SJCRH30 (cell line): ENCODE measurements at regions not wholly inside any gene's neighbourhood (a gene's known extent, or its start where the extent isn't known, plus 50 kb on each side); places are given as distances from the start of the nearest gene placed in this dataset.
"Not testable (repeated sequence)": the region's sequence is repeated elsewhere in the genome, so short reads cannot be mapped to it uniquely, and the experiment has no call there.

Source experiments
- DNase-seq, 2 experiments: peaks; one replicate each; pipeline ENCODE4 v3.0.0-alpha.2; 2015 to 2020
- H3K27ac ChIP-seq: fragments of 250-450 bp; sonication (Bioruptor Pico); 2 replicates; pipeline ENCODE4 v1.5.1; 2020; ENCODE audit warnings: mild to moderate bottlenecking, moderate library complexity
- H3K27me3 ChIP-seq: fragments of 250-450 bp; sonication (Bioruptor Pico); 2 replicates; pipeline ENCODE4 v1.5.1; 2020; ENCODE audit warnings: mild to moderate bottlenecking, moderate library complexity
- H3K36me3 ChIP-seq: fragments of 250-450 bp; sonication (Bioruptor Pico); 2 replicates; pipeline ENCODE4 v1.5.1; 2020; ENCODE audit warnings: mild to moderate bottlenecking, moderate library complexity
- H3K4me1 ChIP-seq: fragments of 250-450 bp; sonication (Bioruptor Pico); 2 replicates; pipeline ENCODE4 v1.5.1; 2020; ENCODE audit warnings: mild to moderate bottlenecking, moderate library complexity
- H3K4me3 ChIP-seq: fragments of 250-450 bp; sonication (Bioruptor Pico); 2 replicates; pipeline ENCODE4 v1.5.1; 2020; ENCODE audit warnings: mild to moderate bottlenecking, moderate library complexity
- H3K9me3 ChIP-seq: fragments of 250-450 bp; sonication (Bioruptor Pico); replicated peaks from 2 replicates; pipeline ENCODE4 v1.5.1; 2020; ENCODE audit warnings: mild to moderate bottlenecking, moderate library complexity

DNA sequence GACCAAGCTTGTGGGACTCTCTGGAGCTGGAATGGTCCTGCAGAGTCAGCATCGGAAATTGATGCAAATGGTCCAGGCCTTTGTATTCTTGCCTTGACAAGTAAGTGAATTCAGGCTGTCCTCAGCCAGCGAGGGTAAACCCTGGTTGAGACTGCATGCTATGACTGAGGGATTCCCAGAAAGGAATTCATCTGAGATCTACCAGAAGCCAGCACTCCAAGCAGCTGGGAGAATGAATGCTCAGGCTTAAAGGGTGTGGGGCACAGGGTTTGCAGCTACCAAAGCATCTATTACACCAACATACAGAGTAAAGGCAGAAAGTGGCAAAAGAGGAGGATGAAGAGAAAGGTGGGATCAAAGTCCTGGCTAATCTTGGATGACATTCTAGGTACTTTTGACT lies 257.0 kb upstream of the LYPLAL1 start:
- Histone ChIP-seq H3K27ac (no peak overlapping the region), H3K36me3 (no peaks in the 10 kb centered on the region), H3K4me1 (no peaks in the 10 kb centered on the region), H3K9me3 (no peaks in the 10 kb centered on the region), H3K27me3 (no peaks in the 10 kb centered on the region), H3K4me3 (no peak overlapping the region)
- DNase-seq = no peak

DNA sequence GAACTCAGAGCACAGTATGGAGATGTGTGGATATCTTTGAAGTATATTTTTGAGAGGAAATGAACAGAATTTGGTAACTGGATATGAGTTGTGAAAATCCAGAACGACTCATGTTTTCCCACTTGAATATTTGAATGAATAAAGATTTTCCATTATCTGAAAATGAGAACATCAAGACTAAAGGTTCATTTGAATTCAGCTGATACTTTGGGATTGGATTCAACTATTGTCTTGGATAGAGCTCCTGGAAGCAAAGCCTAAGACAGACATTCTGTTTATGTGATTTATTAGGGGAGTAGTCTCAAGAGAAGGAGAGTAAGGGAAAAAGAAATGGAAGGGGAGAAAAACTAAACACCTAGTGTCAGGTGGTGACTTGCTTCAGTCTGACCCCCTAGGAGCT lies 256.0 kb upstream of the LYPLAL1 start:
- no peak overlapping the region for H3K27ac ChIP-seq
- no peaks in the 10 kb centered on the region for H3K27me3 ChIP-seq
- no peaks in the 10 kb centered on the region for H3K4me1 ChIP-seq
- DNase-seq = no peak
- H3K9me3 ChIP-seq = no peaks in the 10 kb centered on the region
- H3K36me3 ChIP-seq = no peaks in the 10 kb centered on the region
- H3K4me3 ChIP-seq = no peak overlapping the region

DNA sequence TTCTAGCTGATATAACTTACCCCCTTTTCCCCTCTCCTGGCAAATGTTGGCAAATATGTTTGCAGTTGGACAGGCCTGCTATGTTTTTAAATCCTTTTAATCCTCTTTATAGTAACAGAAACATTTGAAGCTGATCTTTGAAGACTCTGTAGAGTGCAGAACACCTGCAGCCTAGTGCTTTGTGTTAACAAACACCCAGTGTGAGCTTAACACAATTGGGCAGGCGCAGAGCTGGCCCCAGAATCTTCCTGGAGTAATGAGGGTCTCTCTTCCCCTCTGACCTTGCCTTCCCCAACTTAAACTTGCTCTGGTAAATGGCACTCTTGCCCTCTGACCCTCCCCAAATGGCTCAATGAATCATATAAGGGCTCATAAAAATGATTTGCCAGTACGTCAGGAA lies 247.9 kb upstream of the LYPLAL1 start:
- no peaks in the 10 kb centered on the region for H3K36me3 ChIP-seq
- peak in 1 of 2 experiments; percentile 41 for DNase-seq
- H3K27ac ChIP-seq = no peak overlapping the region
- H3K4me3 ChIP-seq = no peak overlapping the region
- no peaks in the 10 kb centered on the region; the same call in 1 of the 2 replicates for H3K9me3 ChIP-seq
- H3K27me3 ChIP-seq = no peaks in the 10 kb centered on the region
- no peaks in the 10 kb centered on the region for H3K4me1 ChIP-seq

DNA sequence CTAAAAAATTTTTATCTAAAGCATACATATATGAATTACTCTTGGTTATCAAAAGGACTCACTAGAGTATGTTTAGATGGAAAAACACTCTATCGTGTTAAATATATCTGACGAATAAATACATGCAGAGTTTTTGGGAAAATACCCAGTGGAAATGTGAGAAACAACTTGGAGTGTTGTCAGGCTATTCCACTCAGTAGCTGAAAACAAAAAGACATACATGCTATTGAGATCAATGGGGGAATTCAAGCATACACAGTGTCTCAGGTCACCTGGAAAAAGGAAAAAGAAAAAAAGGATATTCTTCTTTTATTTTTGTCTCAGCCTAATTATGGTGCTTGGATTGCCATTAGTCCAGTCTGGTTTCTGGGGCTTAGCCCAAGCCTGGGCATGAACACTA lies 247.0 kb upstream of the LYPLAL1 start:
- DNase-seq = no peak
- Histone ChIP-seq H3K4me3 (no peak overlapping the region), H3K9me3 (no peaks in the 10 kb centered on the region; the same call in 1 of the 2 replicates), H3K27me3 (no peaks in the 10 kb centered on the region), H3K27ac (no peak overlapping the region), H3K36me3 (no peaks in the 10 kb centered on the region), H3K4me1 (peaks cover 5% of the 10 kb centered on the region)

DNA sequence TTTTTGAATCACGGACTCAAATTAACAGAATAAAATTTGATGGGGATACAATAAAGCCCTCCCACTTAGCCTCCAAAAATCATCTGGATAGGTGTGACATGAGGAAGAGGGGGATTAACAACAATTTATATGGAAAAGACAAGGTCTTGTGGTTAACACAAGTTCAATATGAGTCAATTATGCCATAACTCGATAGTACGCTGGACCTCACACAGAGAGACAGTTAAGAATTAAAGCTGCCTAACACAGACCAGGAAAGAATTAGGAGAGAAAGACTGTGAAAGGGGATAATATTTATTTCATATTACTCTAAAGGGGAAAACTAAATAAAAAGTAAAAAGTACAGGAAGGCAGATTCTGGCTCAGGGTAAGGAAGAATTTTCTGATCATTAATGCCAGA lies 243.7 kb upstream of the LYPLAL1 start:
- Histone ChIP-seq H3K36me3 (no peaks in the 10 kb centered on the region), H3K4me1 (peaks cover 8% of the 10 kb centered on the region), H3K9me3 (no peaks in the 10 kb centered on the region; the same call in 1 of the 2 replicates), H3K27ac (peak overlapping the region; percentile 80), H3K4me3 (peak overlapping the region; percentile 53), H3K27me3 (no peaks in the 10 kb centered on the region)
- DNase-seq = peak; percentile 17 to 69

DNA sequence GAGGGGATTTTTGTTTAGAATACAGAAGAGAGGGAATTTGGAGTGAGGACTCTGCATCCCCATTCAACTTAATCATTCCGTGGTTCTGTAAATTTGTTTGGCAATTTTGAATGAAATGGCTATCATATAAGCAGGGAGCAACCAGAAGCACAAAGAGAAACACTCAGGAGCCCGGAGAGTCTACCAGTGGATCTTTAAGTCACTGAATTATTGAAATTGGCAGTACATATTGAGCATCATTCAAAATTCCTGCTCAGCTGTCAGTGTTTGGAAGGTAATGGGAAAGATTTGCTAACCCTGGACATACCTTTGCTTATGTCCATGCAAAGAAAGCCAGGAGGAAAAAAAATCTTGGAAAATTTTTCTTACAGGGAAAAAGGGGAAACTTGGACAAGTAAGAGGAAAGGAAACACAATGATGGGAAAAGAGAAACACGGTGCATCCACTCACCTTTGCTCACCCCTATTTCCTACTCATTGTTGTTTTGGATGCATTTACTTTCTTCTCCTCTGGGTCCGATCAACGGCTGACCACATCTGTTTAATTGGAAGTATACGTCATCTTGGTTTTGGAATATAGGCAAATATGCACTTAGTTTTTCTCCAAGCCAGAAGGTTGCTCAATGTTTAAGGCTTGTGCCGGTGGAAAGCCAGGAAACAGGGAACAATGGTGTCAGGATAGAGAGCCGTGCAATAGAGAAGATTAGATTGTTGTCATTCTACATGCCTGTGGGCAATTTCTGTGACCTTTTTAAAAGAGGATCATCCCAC lies 243.0 kb upstream of the LYPLAL1 start:
- Histone ChIP-seq H3K4me1 (peaks cover 8% of the 10 kb centered on the region), H3K9me3 (peaks cover 2% of the 10 kb centered on the region; the same call in 1 of the 2 replicates), H3K27ac (peak overlapping the region; percentile 80), H3K4me3 (peak overlapping the region; percentile 53), H3K27me3 (no peaks in the 10 kb centered on the region), H3K36me3 (no peaks in the 10 kb centered on the region)
- DNase-seq = peak; percentile 80 to 93

DNA sequence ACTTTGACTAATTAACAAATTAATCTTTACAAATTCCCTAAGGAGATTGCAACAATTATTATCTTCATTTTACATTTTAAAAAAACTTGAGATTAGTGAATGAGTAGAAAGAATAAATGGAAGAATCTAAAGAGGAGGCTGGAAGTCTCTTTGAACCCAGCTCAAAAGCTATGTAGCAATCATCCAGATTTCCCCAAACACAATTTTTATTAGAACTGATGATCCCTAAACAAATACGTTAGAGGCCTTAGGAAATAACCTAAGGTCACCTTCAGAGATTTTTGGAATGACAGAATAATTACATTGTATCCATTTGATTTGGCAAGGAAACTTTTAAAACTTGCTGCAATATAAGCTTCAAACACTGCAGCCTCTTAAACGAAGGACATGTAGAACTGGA lies 242.4 kb upstream of the LYPLAL1 start:
- H3K27ac ChIP-seq = peak overlapping the region; percentile 80
- no peak for DNase-seq

DNA sequence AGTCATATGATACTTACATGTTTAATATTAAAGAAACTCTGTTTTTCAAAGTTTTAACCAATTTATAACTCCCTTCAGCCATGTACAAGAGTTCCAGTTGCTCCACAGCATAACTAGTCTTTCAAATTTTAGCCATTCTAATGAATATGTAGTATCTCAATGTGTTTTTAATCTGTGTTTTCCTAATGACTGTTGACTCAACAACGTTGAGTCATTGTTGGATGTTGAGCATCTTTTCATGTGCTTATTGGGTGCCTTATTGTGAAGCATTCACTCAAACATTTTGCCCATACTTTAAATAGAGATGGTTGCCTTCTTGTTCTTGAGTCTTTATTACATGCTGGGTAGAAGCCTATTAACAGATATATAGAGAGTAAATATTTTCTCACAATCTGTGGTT lies 240.2 kb upstream of the LYPLAL1 start:
- peaks cover 8% of the 10 kb centered on the region for H3K4me1 ChIP-seq
- no peak for DNase-seq
- no peaks in the 10 kb centered on the region for H3K36me3 ChIP-seq

More for the DNA sequence above, 242.4 kb upstream of the LYPLAL1 start:
- Histone ChIP-seq H3K9me3 (peaks cover 6% of the 10 kb centered on the region; the same call in 1 of the 2 replicates), H3K4me3 (peak overlapping the region; percentile 53), H3K4me1 (peaks cover 8% of the 10 kb centered on the region), H3K36me3 (no peaks in the 10 kb centered on the region), H3K27me3 (no peaks in the 10 kb centered on the region)

DNA sequence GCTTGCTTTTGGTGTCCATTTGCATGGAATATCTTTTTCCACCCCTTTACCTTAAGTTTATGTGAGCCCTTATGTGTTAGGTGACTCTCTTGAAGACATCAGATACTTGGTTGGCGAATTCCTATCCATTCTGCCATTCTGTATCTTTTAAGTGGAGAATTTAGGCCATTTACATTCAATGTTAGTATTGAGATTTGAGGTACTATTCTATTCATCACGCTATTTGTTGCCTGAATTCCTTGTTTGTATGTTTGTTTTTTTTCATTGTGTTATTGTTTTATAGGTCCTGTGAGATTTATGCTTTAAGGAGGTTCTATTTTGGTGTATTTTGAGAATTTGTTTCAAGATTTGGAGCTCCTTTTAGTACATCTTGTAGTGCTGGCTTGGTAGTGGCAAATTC lies 238.3 kb upstream of the LYPLAL1 start:
- H3K27me3 ChIP-seq, H3K4me3 ChIP-seq, H3K36me3 ChIP-seq, DNase-seq, H3K27ac ChIP-seq, H3K4me1 ChIP-seq: not testable (repeated sequence)
- peaks cover 12% of the 10 kb centered on the region for H3K9me3 ChIP-seq

More for the DNA sequence above, 240.2 kb upstream of the LYPLAL1 start:
- Histone ChIP-seq H3K9me3 (peaks cover 6% of the 10 kb centered on the region), H3K4me3 (no peak overlapping the region), H3K27me3 (no peaks in the 10 kb centered on the region), H3K27ac (no peak overlapping the region)

DNA sequence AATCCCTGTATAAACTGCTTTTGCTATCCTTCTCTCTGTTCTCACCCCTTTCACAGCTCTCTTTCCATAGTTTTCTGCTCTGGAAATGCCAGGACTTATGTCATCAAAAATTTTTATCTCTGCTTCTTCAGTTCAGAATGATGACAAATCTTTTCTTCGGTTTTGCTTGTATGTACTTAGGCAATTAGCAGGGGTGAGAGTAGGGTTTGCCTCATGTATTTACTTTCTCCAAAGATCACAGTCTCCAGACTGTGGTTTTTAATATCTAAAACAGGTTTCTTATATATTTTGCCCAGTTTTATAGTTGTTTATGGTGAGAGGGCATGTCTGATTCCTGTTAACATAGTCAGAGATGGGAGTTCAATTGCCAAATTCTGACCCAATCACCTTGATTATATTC lies 235.4 kb upstream of the LYPLAL1 start:
- Histone ChIP-seq H3K4me3 (no peak overlapping the region), H3K36me3 (no peaks in the 10 kb centered on the region), H3K9me3 (peaks cover 12% of the 10 kb centered on the region), H3K27ac (no peak overlapping the region), H3K4me1 (no peaks in the 10 kb centered on the region), H3K27me3 (no peaks in the 10 kb centered on the region)
- DNase-seq = no peak

DNA sequence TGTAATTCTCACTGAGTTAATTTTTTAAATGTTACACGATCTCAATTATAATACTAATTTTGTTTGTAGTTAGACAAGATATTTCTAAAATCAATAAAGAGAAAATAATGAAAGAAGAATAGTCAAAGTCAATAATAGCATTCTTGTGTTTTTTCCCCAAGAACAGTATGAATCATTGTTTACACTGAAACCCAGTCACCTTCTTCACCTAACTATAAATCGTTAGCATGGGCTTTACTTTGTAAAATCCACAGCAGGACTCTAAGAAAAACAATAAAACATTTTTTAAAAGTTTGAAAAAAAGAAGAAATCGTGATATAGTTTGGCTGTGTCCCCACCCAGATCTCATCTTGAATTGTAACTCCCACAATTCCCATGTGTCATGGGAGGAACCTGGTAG lies 234.6 kb upstream of the LYPLAL1 start:
- no peak overlapping the region for H3K4me3 ChIP-seq
- no peaks in the 10 kb centered on the region for H3K27me3 ChIP-seq
- H3K36me3 ChIP-seq = no peaks in the 10 kb centered on the region
- no peak overlapping the region for H3K27ac ChIP-seq
- DNase-seq = no peak
- H3K9me3 ChIP-seq = peaks cover 12% of the 10 kb centered on the region
- H3K4me1 ChIP-seq = no peaks in the 10 kb centered on the region

DNA sequence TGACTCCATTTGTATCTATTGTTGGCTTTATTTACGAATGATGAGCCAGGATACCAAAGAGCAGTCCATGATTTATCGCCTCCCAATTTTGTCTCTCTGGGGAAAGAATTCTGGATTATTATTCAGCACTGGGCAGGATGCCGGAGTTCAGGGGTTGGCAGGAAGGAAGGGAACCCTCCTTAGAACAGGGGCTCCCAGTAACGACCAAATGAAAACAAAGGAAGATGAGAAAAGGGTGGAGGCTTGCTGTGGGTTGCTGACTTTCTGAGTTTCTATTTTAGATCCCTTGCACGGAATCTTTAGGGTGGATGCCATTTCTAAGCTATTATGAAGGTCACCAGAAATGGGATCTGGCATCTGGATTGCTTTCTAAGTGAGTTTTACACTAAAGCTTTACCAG lies 231.2 kb upstream of the LYPLAL1 start:
- no peaks in the 10 kb centered on the region for H3K27me3 ChIP-seq
- no peak overlapping the region for H3K4me3 ChIP-seq
- H3K9me3 ChIP-seq = peaks cover 6% of the 10 kb centered on the region
- no peak for DNase-seq
- no peak overlapping the region for H3K27ac ChIP-seq
- H3K36me3 ChIP-seq = no peaks in the 10 kb centered on the region
- H3K4me1 ChIP-seq = no peaks in the 10 kb centered on the region

DNA sequence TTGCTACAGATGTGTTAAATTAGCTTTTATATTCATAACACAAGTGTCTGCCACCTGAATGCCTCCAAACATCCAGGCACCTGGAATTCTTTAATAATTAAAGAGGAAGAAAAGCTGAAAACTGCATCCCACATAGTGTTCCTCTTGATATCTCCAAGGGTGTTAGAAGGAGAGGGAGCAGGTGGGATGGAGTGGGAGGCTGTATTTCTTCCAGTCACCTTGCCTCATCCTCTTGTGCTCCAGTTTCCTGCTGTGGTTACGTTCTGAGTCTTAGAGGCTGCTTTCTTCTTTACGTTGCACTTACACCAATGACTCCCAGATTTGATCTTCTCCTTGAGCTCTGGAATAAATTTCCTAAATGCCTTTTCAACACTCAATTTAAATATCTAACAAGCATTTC lies 230.3 kb upstream of the LYPLAL1 start:
- no peak for DNase-seq
- Histone ChIP-seq H3K4me3 (no peak overlapping the region), H3K27me3 (no peaks in the 10 kb centered on the region), H3K4me1 (no peaks in the 10 kb centered on the region), H3K36me3 (no peaks in the 10 kb centered on the region), H3K9me3 (peaks cover 6% of the 10 kb centered on the region), H3K27ac (no peak overlapping the region)

DNA sequence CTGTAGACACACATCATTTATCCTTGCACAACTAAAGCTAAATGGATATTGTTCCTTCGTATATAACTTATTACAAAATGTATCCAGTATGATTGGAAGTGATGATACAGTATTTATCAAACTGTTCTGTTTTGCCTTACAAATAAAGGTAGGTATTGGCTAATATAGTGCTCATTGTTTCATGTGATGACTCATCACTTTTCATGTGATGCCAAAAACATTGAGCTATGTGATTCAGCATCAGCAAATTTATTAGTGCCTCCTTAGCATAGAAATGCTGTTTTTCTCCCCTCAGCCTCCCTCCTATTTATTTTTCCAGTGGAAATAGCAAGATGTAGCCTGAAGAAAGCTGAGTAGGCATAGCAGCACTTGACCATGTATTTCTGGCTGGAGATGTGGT lies 228.6 kb upstream of the LYPLAL1 start:
- no peak for DNase-seq
- Histone ChIP-seq H3K4me3 (no peak overlapping the region), H3K4me1 (no peaks in the 10 kb centered on the region), H3K9me3 (no peaks in the 10 kb centered on the region; the same call in none of the 2 replicates), H3K27ac (no peak overlapping the region), H3K27me3 (no peaks in the 10 kb centered on the region), H3K36me3 (no peaks in the 10 kb centered on the region)

DNA sequence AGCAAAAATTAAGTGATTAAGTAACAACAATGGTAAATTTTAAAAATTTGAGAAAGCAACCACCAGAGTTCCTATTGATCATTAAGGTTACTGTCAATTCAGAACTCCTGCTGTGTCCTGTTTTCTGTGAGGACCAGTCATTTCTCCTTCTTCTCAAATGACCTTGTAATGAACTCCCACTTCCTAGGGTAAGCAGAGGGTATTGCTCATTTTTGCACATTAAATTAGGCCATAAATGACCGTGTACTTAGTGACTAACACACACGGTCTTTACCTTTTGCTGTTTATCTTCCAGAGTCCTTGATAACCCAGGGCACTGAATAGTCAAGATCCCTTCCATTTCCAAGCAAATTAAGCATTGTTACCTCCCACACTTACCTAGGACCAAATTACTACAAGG lies 227.5 kb upstream of the LYPLAL1 start:
- Histone ChIP-seq H3K27me3 (no peaks in the 10 kb centered on the region), H3K4me3 (no peak overlapping the region), H3K27ac (no peak overlapping the region), H3K9me3 (no peaks in the 10 kb centered on the region; the same call in none of the 2 replicates), H3K36me3 (no peaks in the 10 kb centered on the region), H3K4me1 (no peaks in the 10 kb centered on the region)
- DNase-seq = no peak

DNA sequence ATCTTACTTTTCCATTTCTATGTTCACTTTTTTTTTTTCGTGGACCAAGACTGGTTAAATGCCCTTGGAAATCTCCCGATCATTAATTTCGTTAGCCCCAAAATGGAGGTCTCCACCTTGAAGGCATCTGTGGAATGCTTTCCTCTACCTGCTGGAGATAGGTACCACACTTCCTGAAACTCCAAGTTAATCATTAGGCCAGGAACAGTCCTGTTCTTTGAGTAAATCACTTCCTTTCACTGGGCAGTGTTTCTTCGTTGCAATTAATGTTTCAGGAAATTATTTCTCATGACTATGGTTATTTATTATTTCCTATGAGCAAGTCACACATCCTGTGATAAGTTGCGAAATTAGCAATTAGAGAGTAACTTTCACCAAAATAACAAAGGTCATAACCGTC lies 225.2 kb upstream of the LYPLAL1 start:
- Histone ChIP-seq H3K4me1 (no peaks in the 10 kb centered on the region), H3K36me3 (no peaks in the 10 kb centered on the region), H3K4me3 (no peak overlapping the region), H3K27me3 (no peaks in the 10 kb centered on the region), H3K9me3 (no peaks in the 10 kb centered on the region; the same call in none of the 2 replicates), H3K27ac (no peak overlapping the region)
- no peak for DNase-seq
